Activated gamma-delta T cell treated with anti-CD3 and anti-CD28 coated beads, Interleukin-2, amount 50 U/mL, for 16 hours (primary cell): ENCODE measurements at regions not wholly inside any gene's neighbourhood (a gene's known extent, or its start where the extent isn't known, plus 50 kb on each side); places are given as distances from the start of the nearest gene placed in this dataset.

Experiments used
- DNase-seq: peaks from one replicate; pipeline ENCODE4 v3.0.0-alpha.2; 2020; ENCODE audit warnings: low read depth

- no peak for DNase-seq
These were observed 59.6 kb upstream of the CDH13 start for GRCh38 chr16:82567175-82567574.

- no peak for DNase-seq
These were observed 63.4 kb upstream of the CDH13 start for GRCh38 chr16:82563401-82563800.

- no peak for DNase-seq
These were observed 64.5 kb upstream of the CDH13 start for GRCh38 chr16:82562183-82562683.

GRCh38 chr16:82560805-82561325 lies 65.9 kb upstream of the CDH13 start:
- no peak for DNase-seq

DNA sequence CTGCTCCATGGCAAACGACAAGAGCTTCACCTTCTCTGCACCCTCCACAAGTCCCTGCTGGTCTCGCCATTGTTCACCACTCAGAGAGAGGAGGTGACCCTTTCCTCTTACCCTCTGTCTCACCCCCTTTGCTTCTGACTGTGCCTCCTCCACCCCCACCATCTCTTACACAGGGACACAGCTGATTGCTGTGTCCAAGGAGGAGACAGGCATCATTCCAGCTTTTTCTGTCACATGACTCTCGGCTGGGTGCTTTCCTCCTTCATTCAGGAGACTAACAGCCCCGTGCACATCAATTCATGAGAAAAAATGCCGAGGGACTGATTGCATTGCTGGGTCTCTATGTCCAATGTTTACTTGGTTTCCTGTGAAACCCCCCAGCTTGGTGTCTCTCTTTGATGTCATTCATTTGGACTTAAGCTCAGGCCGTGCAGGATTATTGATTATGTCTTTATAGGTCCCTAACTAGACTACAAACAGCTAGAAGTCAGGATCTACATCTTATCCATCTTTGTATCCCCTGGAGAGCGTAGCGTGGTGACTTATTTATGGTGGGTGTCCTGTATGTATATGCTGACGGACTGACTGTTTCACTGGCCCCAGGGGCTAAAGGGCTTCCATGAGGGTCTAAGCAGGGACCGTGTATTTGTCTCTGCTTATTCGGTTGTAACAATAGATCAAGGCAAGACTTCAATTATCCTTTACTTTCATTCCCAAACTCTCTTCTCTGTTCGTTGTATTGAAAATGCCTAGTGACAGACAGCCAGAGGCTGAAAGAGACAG lies 82.2 kb upstream of the CDH13 start:
- no peak for DNase-seq

DNA sequence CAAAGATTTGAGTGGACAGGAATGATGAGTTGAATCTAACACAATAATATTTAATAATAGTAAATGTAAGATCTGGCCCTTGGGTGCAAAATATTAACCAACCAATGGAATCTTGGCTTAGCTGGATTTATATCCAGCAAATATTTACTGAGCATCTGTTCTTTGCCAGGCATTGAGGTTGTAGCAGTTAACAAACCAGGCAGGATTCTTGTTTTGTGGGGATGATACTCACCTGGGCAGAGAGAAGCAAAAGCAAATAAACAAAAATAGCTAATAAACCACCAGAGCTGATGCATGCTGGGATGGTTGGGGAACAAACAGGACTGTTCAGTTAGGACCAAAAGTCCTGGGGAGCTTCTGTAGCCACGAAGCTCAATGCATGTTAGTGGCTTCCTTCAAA lies 84.1 kb upstream of the CDH13 start:
- no peak for DNase-seq

DNA sequence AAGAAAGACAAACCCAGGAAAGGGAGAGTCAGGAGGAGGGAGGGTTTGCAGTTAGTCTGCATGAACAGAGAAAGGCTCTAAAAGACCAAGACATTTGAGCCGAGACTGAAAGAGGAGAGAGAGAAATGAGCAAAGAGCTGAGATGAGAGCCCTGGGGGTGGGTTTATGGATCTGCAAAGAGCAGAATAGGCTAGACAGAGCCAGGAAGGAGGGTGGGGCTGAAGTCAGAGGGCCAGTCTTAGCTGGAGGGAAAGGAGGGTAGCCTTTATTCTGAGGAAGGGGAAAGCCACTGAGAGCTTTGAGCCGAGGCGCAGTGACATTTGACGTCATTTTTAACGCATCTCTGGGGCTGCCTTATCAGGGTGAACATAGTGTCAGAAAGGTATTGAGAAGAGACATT lies 85.7 kb upstream of the CDH13 start:
- no peak for DNase-seq

- DNase-seq = no peak
These were observed 91.0 kb upstream of the CDH13 start for GRCh38 chr16:82535764-82536163.

- DNase-seq = no peak
These were observed 91.5 kb upstream of the CDH13 start for GRCh38 chr16:82535262-82535661.

- DNase-seq = no peak
These were observed 93.6 kb upstream of the CDH13 start for GRCh38 chr16:82533189-82533588.

DNA sequence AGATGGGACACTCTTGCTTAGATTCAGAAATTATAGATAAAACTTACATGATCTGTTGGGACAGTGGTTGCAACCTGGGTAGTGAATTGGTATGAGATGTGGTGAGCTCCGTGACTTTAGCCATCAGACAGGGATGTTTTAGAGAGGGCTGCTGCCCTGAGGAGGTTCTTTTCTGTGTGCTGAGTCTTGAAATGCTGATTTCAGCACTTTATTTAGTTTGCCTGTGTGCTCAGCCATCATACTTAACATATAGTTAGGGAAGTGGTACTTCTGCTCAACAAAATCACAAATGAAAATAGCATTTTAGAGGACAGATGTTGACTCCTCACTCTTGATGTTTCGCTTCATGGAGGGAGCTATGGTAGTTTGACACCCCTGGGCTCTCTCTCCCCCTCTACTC lies 95.9 kb upstream of the CDH13 start:
- DNase-seq = no peak

DNA sequence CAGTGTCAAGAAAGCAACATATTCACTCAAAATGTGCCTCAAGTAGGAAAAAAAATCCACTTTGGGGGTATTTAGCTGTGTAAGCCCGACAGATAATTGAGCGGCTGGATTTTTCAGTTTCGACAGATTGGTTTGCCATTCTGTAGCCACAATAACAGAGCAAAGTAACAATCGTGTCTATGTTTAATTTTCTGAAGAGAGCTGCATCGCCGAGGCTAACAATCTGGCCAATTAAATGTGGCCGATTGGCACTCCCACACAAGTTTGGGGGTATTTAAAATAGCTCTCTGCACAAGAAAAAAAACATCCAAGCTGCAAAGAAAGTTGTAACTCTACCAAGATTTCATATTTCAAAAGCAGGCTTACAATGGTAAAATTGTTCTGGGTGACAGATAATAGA lies 99.7 kb upstream of the CDH13 start:
- no peak for DNase-seq

DNA sequence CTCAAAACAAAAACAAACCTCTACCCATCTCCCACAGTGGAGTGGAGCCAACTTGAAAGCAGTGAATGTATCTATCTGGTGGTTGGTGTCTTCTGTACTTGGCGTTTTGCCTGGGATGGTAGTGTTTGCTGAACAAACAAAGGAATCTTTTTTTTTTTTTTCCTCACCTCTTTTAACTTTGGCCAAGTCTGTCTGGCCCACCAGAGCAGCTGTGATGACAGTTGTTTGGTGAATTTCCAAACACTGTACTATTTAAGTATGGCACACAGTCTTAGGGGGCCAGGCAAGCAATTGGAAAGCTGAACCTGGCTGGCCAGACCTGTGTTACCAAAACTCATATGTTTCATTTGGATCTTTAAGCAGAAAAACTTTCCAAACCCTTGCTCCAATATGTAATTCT lies 101.8 kb upstream of the CDH13 start:
- no peak for DNase-seq

DNA sequence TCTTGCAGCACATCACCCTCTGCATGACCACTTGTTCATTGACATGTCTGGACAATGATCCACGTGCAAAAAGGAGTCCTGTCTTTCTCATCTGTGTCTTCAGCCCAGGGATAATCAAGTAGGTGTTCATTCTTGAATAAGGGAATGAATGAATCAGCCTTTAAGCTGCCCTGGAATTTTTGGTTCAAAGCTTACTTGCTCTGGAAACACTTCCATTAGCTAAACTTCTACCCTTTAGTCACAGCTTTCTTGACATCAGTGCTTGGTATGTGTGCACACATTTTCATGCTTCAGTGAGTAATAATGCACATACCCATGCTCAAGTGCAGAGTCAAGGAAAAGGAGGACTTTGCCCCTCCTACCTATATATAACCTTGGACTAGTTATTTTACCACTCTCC lies 103.0 kb upstream of the CDH13 start:
- no peak for DNase-seq

DNA sequence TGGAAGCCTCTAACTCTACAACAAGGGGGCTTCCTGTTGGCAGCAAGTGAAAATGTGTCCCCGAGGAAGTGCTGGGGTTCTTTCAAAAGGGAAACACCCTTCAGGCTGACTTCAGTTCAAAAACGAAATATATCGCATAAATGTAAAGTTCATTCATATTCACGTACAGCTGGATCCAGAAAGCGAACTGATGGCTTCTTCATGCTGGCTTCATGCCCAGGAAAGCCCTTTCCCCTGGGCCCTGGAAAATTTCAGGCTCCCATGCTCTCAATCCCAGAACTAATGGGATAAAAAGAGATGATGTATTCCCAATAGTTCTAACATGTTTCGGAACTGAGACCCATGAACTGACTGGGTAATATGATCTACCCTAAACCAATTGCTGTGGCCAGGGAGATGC lies 104.7 kb upstream of the CDH13 start:
- no peak for DNase-seq

DNA sequence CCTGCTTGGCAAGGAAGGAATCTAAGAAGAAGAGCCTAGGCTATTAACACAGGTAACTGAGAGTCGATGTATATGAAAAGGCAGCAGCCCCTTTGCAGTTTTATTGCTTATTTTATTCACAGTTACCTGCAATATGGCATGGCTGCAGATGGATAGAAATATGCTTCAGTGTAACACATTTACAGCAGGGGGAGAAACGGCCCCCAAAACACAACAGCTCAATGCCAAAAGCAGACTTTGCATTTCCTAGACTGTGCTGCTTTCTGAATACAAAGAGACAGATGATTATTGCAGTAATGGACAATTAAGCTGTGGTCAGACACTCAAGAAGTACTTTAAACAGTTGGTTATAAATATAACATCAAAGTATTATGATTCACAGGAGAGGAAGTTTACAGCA lies 108.0 kb upstream of the CDH13 start:
- no peak for DNase-seq

DNA sequence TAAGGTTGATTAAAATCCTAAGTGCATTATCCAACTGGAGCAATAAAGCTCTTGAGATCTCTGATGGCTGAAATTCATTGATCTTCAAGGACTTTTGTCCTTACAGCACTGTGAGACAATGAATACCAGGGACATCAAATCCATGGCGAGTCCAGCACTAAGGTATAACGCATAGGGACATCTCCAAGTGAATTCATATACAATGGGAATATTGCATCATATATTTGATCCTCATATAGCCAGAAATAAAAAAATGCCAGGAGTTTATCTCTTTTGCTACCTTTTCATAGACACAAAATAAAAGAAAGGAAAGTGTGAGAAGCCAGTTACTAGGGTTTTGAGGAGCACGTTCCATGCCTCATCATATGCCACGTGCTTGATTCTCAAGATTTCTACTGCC lies 112.5 kb upstream of the CDH13 start:
- no peak for DNase-seq

DNA sequence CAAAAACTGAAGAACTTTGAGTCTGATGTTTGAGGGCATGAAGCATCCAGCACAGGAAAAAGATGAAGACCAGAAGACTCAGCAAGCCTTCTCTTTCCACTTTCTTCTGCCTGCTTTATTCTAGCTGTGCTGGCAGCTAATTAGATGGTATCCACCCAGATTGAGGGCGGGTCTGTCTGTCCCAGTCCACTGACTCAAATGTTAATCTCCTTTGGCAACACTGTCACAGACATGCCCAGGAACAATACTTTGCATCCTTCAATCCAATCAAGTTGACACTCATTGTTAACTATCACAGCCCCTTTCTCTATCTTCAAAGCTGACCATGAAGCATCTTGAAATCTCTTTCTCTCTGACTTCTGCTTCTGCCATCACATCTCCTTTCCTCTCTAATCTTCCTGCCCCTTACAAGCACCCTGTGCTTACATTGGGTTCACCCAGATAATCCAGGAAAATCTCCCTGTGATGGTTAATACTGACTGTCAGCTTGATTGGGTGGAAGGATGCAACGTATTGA lies 115.9 kb upstream of the CDH13 start:
- no peak for DNase-seq

GRCh38 chr16:82509691-82510430 lies 116.9 kb upstream of the CDH13 start:
- DNase-seq = no peak

DNA sequence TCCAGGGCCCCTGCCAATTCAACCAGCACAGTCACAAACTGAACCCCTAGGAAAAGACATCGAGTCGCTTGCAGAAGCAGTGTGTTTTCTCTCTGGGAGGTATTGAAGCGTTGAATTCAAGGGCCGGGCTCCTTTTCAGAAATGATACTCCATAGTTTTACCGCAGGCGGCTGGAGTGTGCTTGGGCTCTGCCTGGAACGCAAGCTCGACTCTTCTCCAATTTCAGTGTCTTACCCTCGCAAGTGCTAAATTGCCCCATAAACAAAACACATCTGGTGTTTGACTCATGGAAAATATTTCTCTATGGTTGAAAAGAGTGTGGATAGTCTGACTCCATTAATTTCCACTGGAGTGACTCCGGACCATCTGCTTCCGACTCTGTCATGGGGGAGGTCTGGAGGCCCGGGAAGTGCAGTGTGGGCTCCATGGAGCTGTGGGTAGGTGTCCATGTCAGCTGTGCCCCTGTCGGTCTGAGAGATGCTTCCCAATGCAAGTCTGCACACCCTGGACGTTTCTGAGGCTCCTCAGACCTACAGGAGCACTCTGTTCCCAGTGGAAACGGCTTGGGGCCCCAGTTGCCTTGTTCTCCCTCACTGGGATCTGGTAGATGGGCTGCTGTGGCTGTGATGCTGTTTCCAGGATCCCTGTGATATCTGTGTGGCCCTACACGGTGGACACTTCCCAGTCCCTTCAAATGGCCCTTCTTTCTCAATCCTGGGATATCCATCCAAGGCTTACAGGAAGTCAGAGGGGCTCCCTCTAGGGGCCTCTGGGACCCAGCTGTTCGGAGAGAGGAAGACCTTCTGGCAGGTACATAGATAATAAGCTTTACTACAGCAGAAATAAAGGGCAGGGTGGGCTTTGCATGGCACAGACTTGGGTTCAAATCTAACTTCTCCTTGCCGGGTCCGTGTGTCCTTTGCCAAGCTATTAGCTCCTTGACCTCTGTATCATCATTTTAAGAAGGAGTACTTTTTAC lies 119.8 kb upstream of the CDH13 start:
- DNase-seq = no peak

GRCh38 chr16:82504836-82505235 lies 121.9 kb upstream of the CDH13 start:
- DNase-seq = no peak

DNA sequence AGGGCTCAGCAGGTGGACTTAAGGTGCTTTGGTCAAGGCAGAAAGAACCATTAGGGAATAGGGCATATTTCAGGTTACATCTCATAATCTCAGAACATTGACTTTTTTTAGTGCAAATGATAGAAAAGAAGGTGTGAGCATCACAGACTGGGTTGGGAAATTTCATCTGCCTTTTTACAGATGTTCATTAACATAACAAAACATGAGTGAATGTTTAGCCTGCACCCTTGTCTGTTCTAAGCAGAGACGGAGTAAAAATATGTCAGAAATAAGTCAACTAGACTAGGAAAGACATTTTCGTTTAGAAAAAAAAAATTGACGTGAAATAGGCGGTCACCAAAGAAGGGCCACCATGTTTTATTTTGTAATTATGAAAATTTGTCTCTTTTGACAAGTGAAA lies 127.5 kb upstream of the CDH13 start:
- no peak for DNase-seq
